Activated CD4-positive, CD25-positive, alpha-beta regulatory T cell (primary cell): ENCODE measurements at regions not wholly inside any gene's neighbourhood (a gene's known extent, or its start where the extent isn't known, plus 50 kb on each side); places are given as distances from the start of the nearest gene placed in this dataset.
"Not testable (repeated sequence)": the region's sequence is repeated elsewhere in the genome, so short reads cannot be mapped to it uniquely, and the experiment has no call there.

Source experiments
- DNase-seq, 4 experiments: peaks; one replicate each; lab custom pipeline; 2025; lab: John Stamatoyannopoulos, UW

GRCh38 chr3:110331562-110331961, 740.1 kb upstream of the NECTIN3 start:
- DNase-seq, result not testable (repeated sequence)

- DNase-seq, result no peak
Observed at GRCh38 chr3:110332629-110333028, 739.0 kb upstream of the NECTIN3 start.

- no peak for DNase-seq
Observed at GRCh38 chr3:110341047-110341446, 730.6 kb upstream of the NECTIN3 start.

DNA sequence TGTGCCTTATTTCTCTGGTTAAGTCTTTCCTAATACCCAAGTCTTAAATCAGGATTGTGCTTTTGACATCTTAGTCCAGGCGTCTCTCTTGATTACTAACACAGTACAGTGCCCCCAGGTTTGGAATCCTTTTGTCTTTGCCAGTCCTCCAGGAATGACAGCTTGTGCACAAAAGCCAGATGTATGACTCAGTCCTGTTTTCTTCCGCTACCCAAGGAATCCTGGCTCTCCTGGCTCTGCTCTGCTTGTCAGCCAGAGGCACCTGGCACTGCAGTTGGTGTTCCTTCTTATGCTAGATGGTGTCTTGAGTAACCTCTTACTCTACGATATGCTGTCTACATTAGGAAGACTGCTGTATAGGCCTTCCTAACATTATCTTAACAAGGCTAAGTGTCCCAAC, 728.2 kb upstream of the NECTIN3 start:
- no peak for DNase-seq

GRCh38 chr3:110343945-110344344, 727.7 kb upstream of the NECTIN3 start:
- no peak for DNase-seq

- no peak for DNase-seq
Observed at GRCh38 chr3:110344487-110344886, 727.1 kb upstream of the NECTIN3 start.

DNA sequence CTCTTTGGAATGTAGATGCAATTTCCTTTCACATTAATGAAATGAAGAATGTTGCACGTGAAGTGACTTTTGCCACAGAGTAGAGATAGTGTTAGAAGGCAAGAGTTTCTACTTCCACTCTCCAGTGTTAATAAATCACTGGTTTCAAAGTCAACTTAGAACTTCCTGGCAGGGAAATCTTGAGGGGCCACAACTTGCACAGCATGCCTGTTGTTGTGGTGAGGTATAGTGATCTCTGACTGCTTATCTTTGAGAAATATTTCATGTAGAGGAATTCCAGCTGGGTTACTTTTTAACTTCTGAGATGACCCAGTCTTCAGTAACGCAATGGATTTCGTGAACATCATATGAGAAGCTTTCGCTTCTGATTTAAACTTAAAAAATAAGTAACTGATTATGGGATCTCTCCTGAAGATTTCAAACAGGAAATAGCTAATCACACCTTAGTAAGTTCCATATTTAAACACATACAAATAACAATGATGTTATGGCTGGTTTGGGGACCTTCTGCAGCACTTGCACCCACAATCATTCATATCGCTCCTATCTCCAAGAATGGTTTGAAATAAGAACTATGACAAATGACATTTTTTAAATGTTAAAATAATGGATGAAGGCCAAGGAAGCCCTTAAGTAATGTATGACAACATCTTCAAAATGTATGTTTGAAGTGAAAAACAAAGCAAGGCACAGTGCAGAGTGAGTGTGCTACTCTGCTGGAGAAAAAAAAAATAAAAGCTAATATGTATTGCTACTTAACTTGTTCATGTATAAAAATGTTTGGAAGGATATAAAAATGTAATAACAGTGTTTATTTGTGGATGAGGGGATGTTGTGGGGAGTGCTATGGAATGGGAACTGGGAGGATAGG, 726.5 kb upstream of the NECTIN3 start:
- DNase-seq, result no peak

GRCh38 chr3:110349295-110349694, 722.3 kb upstream of the NECTIN3 start:
- DNase-seq, result no peak

- DNase-seq, result no peak
Observed at GRCh38 chr3:110352841-110353604, 718.6 kb upstream of the NECTIN3 start.

DNA sequence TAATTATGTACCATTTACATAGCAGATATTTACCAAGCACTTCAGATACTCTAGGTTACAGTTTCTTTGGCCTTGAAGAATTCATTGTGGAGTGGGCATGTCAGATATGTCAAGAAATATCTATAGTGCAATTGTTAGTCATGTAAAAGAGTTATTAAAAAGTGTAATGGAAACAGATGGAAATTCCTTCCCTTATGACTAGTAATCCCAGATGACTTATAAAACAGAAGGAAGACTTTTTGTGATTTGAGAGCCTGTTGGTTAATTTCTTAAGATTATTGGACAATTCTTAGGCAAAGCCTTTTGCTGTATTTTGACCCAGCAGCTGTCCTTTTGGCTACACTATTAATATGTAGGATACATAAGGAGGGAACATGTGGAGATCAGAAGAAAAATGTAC, 708.9 kb upstream of the NECTIN3 start:
- DNase-seq, result no peak

DNA sequence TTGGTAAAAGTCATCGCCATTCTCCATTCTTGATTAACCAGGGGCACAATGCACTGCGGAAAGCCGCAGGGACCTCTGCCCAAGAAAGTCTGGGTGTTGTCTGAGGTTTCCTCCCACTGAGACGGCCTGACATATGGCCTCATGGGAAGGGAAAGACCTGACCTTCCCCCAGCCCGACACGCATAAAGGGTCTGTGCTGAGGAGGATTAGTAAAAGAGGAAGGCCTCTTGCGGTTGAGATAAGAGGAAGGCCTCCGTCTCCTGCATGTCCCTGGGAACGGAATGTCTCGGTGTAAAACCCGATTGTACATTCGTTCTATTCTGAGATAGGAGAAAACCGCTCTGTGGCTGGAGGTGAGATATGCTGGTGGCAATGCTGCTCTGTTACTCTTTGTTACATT, 704.3 kb upstream of the NECTIN3 start:
- not testable (repeated sequence) for DNase-seq

- DNase-seq, result no peak
Observed at GRCh38 chr3:110375751-110376518, 695.7 kb upstream of the NECTIN3 start.

- no peak for DNase-seq
Observed at GRCh38 chr3:110378481-110378880, 693.1 kb upstream of the NECTIN3 start.

DNA sequence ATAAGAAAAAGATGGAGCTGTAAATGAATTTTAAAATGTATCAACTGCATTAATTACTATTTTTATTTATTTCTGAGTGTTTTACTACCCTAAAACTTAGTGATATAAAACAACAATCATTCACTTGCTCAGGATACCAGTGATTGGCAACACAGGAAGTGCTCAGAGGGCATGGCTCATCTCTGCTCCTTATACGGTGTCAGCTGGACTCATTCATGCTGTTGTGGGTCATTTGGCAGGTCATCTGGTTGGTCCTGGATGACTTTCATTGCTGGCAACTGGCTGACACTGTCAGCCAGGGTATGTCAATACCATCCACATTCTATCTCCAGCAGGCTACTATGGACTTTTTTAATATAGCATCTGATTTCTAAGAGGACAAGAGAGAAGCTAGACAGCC, 689.6 kb upstream of the NECTIN3 start:
- no peak for DNase-seq

DNA sequence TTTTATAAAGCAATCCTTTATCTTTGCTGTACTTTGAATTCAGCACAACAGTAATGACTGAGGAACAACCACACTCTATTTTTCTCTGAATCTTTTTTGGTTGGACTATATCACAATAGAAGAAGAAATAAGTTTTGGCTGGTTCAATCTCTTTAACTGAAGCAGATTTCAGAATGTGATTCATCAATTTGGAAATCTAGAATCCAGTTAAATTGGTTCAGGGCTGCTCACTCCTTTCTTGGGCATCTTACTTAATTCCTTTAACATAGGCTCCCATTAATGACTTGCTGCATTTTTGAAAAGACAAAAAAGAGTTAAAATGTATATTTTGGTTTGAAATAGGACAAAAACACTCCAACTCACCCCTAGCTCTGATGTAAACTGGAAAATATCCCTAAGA, 688.3 kb upstream of the NECTIN3 start:
- DNase-seq, result no peak

GRCh38 chr3:110384601-110385000, 687.0 kb upstream of the NECTIN3 start:
- DNase-seq, result no peak

DNA sequence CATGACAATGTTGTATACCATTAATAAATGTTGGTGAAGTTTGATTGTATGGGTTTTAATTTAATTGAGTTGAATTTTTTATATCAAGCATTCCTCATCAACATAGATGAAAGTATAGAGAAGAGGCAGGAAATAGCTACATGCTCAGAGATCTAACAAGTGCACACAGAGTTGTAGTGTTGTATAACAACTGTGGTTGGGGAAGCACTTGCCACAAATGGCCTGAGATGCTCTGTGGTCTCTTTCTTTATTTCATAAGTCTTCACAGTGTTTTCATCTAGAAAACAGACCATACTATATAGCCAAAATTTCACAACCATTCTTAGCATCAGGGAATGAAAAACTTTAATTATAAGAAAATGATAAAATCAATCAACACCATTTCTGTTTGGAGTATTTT, 682.6 kb upstream of the NECTIN3 start:
- DNase-seq, result no peak

- DNase-seq, result no peak
Observed at GRCh38 chr3:110390372-110390771, 681.2 kb upstream of the NECTIN3 start.

GRCh38 chr3:110391042-110391441, 680.6 kb upstream of the NECTIN3 start:
- no peak for DNase-seq

DNA sequence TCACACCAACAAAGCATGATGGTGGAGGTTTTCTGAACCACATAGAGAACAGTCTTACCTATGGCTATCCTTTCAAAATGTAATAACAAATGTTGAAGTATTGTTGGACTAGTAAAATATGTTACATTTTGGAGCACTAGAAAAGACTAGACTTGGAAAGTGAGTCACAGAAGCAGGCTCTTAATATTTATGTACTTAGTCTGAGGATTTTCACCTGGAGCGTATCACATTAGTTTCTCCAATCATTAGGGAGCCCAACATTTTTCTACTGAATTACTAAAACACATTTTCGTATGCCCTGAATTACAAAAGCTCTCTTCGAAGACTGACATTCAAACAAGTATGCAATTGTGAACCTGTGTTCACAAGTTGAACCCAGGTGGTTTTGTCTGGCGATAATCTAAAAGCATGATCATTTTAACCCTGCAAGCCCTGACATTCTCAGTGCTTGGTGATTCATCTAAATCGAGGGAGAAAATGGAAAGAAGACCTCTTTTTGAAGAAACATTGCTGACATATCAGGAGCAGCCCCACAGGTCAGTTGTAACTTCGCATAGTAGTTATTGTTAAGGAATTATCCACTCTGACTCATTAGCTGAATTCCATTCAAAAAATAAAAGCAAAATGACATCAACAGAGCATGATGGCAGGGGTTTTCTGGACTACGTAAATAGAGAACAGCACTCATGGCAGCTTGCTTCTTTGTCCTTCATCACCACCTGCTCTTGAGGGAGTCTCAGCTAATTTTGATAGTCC, 679.8 kb upstream of the NECTIN3 start:
- DNase-seq, result no peak

GRCh38 chr3:110393941-110394340, 677.7 kb upstream of the NECTIN3 start:
- DNase-seq, result no peak

DNA sequence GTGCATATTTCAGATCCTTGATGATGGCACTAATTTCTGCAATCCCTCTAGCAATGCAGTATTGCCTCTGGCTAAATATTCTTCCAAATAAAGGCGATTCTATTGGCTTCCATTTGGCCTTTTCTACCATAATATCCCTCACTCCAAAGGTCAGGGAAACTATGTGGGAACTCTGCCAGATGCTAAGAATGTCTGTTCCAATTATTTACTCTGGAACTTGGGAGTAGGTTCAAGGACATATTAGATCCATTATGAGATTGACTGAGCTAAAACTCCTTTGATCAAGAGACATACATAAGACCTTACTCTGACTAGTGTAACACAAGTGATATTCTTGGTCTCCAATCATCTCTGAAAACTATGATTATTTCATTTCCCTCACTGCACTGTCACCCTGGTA, 674.5 kb upstream of the NECTIN3 start:
- DNase-seq, result no peak
